HepG2 (cell line): ENCODE measurements at regions not wholly inside any gene's neighbourhood (a gene's known extent, or its start where the extent isn't known, plus 50 kb on each side); places are given as distances from the start of the nearest gene placed in this dataset.

Experiments
- BCL3 ChIP-seq: sonication (generic); formaldehyde crosslinking; IDR thresholded peaks from 2 replicates; pipeline ENCODE4 v1.5.1; 2020; ENCODE audit warnings: mild to moderate bottlenecking, missing genetic modification reagents, moderate library complexity
- FOXP4 ChIP-seq: sonication (generic); formaldehyde crosslinking; IDR thresholded peaks from 2 replicates; pipeline ENCODE4 v1.4.0; 2020; ENCODE audit warnings: missing genetic modification reagents
- KLF16 ChIP-seq, 2 experiments: sonication (generic) in 1 of 2; formaldehyde crosslinking in 1 of 2; IDR thresholded peaks; 2 replicates each; pipeline versions ENCODE4 v1.6.1 to v1.8.0; 2016 to 2023; ENCODE audit warnings: missing genetic modification reagents in 2 of 2, missing compliant biosample characterization in 1 of 2
- POGZ ChIP-seq: sonication (generic); formaldehyde crosslinking; IDR thresholded peaks from 2 replicates; pipeline ENCODE4 v1.4.0; 2020; ENCODE audit warnings: mild to moderate bottlenecking, missing genetic modification reagents
- RFXAP ChIP-seq: sonication (generic); formaldehyde crosslinking; IDR thresholded peaks from 2 replicates; pipeline ENCODE4 v1.4.0; 2020; ENCODE audit warnings: missing genetic modification reagents, borderline replicate concordance
- ZFP1 ChIP-seq: IDR thresholded peaks from 2 replicates; pipeline ENCODE4 v1.6.1; 2016
- ZNF501 ChIP-seq: sonication (generic); formaldehyde crosslinking; IDR thresholded peaks from 2 replicates; pipeline ENCODE4 v1.5.1; 2020; ENCODE audit warnings: mild to moderate bottlenecking, moderate library complexity, missing genetic modification reagents
- ZNF563 ChIP-seq: sonication (generic); formaldehyde crosslinking; IDR thresholded peaks from 2 replicates; pipeline ENCODE4 v1.8.0; 2022; ENCODE audit warnings: mild to moderate bottlenecking, moderate library complexity, missing genetic modification reagents
- ZNF670 ChIP-seq: sonication (generic); formaldehyde crosslinking; IDR thresholded peaks from 2 replicates; pipeline ENCODE4 v1.8.0; 2022; ENCODE audit warnings: mild to moderate bottlenecking, missing genetic modification reagents, borderline replicate concordance
- TF ChIP-seq, protein P1 (sequence below): sonication (generic); formaldehyde crosslinking; conservative IDR thresholded peaks from 2 replicates; pipeline ENCODE4 v1.8.0; 2022; ENCODE audit warnings: low read depth, missing genetic modification reagents
- TF ChIP-seq, protein P2 (sequence below): sonication (generic); formaldehyde crosslinking; IDR thresholded peaks from 2 replicates; pipeline ENCODE4 v1.9.0; 2021; ENCODE audit warnings: missing genetic modification reagents, mild to moderate bottlenecking, borderline replicate concordance
- TF ChIP-seq, protein P3 (sequence below): sonication (generic); formaldehyde crosslinking; IDR thresholded peaks from 2 replicates; pipeline ENCODE4 v1.5.1; 2020; ENCODE audit warnings: missing genetic modification reagents, mild to moderate bottlenecking, borderline replicate concordance

DNA sequence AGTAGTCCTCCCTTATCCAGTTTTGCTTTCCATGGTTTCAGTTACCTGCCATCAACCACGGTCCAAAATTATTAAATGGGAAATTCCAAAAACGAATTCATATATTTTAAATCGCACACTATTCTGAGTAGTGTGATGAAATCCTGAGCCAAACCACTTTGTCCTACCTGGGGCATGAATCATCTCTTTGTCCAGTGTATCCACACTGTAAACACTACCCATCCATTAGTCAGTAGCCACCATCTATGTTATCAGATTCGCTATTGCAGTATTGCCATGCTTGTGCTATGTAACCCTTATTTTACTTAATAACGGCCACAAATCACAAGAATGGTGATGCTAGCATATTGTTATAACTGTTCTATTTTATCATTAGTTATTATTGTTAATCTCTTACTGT lies 704.6 kb downstream of the SMARCA1 start (continued):
- TF ChIP-seq, protein P1, sequence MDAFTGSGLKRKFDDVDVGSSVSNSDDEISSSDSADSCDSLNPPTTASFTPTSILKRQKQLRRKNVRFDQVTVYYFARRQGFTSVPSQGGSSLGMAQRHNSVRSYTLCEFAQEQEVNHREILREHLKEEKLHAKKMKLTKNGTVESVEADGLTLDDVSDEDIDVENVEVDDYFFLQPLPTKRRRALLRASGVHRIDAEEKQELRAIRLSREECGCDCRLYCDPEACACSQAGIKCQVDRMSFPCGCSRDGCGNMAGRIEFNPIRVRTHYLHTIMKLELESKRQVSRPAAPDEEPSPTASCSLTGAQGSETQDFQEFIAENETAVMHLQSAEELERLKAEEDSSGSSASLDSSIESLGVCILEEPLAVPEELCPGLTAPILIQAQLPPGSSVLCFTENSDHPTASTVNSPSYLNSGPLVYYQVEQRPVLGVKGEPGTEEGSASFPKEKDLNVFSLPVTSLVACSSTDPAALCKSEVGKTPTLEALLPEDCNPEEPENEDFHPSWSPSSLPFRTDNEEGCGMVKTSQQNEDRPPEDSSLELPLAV (CRISPR knock-in tag): no peak
- TF ChIP-seq RFXAP (CRISPR knock-in tag): no peak
- no peak for TF ChIP-seq ZNF563 (CRISPR knock-in tag)
- TF ChIP-seq ZFP1 (CRISPR knock-in tag): no peak
- no peak for TF ChIP-seq ZNF501 (CRISPR knock-in tag)
- TF ChIP-seq, protein P2, sequence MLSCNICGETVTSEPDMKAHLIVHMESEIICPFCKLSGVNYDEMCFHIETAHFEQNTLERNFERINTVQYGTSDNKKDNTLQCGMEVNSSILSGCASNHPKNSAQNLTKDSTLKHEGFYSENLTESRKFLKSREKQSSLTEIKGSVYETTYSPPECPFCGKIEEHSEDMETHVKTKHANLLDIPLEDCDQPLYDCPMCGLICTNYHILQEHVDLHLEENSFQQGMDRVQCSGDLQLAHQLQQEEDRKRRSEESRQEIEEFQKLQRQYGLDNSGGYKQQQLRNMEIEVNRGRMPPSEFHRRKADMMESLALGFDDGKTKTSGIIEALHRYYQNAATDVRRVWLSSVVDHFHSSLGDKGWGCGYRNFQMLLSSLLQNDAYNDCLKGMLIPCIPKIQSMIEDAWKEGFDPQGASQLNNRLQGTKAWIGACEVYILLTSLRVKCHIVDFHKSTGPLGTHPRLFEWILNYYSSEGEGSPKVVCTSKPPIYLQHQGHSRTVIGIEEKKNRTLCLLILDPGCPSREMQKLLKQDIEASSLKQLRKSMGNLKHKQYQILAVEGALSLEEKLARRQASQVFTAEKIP (CRISPR knock-in tag): no peak
- TF ChIP-seq FOXP4 (CRISPR knock-in tag): no peak
- TF ChIP-seq KLF16 (CRISPR knock-in tag; IDR thresholded peaks at IDR 0.05): no peak
- TF ChIP-seq POGZ (CRISPR knock-in tag): 0 out of 2 replicates have a peak, but pooled peaks have one; percentile 18
- TF ChIP-seq ZNF670: no peak
- TF ChIP-seq BCL3 (CRISPR knock-in tag): no peak
- TF ChIP-seq, protein P3, sequence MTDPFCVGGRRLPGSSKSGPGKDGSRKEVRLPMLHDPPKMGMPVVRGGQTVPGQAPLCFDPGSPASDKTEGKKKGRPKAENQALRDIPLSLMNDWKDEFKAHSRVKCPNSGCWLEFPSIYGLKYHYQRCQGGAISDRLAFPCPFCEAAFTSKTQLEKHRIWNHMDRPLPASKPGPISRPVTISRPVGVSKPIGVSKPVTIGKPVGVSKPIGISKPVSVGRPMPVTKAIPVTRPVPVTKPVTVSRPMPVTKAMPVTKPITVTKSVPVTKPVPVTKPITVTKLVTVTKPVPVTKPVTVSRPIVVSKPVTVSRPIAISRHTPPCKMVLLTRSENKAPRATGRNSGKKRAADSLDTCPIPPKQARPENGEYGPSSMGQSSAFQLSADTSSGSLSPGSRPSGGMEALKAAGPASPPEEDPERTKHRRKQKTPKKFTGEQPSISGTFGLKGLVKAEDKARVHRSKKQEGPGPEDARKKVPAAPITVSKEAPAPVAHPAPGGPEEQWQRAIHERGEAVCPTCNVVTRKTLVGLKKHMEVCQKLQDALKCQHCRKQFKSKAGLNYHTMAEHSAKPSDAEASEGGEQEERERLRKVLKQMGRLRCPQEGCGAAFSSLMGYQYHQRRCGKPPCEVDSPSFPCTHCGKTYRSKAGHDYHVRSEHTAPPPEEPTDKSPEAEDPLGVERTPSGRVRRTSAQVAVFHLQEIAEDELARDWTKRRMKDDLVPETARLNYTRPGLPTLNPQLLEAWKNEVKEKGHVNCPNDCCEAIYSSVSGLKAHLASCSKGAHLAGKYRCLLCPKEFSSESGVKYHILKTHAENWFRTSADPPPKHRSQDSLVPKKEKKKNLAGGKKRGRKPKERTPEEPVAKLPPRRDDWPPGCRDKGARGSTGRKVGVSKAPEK (CRISPR knock-in tag): no peak
- TF ChIP-seq, all 625 proteins: peak for 8
